ENCODE measurements at regions not wholly inside any gene's neighbourhood (a gene's known extent, or its start where the extent isn't known, plus 50 kb on each side); places are given as distances from the start of the nearest gene placed in this dataset.

GRCh38 chr3:59143447-59143846, 93.6 kb upstream of the CFAP20DC start:
- TF ChIP-seq, protein P1, sequence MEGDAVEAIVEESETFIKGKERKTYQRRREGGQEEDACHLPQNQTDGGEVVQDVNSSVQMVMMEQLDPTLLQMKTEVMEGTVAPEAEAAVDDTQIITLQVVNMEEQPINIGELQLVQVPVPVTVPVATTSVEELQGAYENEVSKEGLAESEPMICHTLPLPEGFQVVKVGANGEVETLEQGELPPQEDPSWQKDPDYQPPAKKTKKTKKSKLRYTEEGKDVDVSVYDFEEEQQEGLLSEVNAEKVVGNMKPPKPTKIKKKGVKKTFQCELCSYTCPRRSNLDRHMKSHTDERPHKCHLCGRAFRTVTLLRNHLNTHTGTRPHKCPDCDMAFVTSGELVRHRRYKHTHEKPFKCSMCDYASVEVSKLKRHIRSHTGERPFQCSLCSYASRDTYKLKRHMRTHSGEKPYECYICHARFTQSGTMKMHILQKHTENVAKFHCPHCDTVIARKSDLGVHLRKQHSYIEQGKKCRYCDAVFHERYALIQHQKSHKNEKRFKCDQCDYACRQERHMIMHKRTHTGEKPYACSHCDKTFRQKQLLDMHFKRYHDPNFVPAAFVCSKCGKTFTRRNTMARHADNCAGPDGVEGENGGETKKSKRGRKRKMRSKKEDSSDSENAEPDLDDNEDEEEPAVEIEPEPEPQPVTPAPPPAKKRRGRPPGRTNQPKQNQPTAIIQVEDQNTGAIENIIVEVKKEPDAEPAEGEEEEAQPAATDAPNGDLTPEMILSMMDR (IDR thresholded peaks at IDR 0.05) = no peak
- no peaks in the 10 kb centered on the region for H3K4me1 ChIP-seq (ENCODE audit: low read depth)
- no peak overlapping the region for H3K4me3 ChIP-seq
- no peak for ATAC-seq
- DNase-seq = no peak
- no peaks in the 10 kb centered on the region for H3K36me3 ChIP-seq (ENCODE audit: low read depth)
- intact Hi-C loops (cut with DNase I, micrococcal nuclease) = no loop called here
- H3K9me3 ChIP-seq = peaks cover 4% of the 10 kb centered on the region

- peaks cover 1% of the 10 kb centered on the region for H3K9me3 ChIP-seq
- no peak overlapping the region for H3K4me3 ChIP-seq
- H3K4me1 ChIP-seq (ENCODE audit: low read depth) = no peaks in the 10 kb centered on the region
- DNase-seq = no peak
- no peak for ATAC-seq
- intact Hi-C loops (cut with DNase I, micrococcal nuclease) = no loop called here
- TF ChIP-seq, protein P1 (IDR thresholded peaks at IDR 0.05) = no peak
- no peaks in the 10 kb centered on the region for H3K36me3 ChIP-seq (ENCODE audit: low read depth)
Observed at GRCh38 chr3:59142556-59142955, 92.7 kb upstream of the CFAP20DC start.

DNA sequence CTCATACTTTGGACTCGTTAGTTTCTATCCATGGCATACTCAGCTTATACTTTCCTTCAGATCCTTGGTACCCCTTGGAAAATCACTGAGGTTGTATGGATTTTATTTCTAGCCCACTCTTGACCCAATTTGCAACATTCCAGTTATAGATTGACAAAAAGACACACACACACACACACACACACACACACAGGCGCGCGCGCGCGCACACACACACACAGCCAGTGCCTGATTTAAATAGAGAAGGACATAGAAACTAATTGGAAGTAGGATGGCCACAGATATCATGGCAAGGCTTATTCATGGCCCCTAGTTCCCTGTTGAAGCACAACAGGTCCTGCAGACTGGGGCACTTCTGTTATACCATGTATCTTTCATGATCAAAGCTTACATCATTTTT, 89.1 kb upstream of the CFAP20DC start:
- TF ChIP-seq, protein P1 (IDR thresholded peaks at IDR 0.05) = no peak
- no peak overlapping the region for H3K4me3 ChIP-seq
- no peak for DNase-seq
- ATAC-seq = no peak
- H3K9me3 ChIP-seq = no peaks in the 10 kb centered on the region
- intact Hi-C loops (cut with DNase I, micrococcal nuclease) = no loop called here
- no peaks in the 10 kb centered on the region for H3K36me3 ChIP-seq (ENCODE audit: low read depth)
- H3K4me1 ChIP-seq (ENCODE audit: low read depth) = no peaks in the 10 kb centered on the region

GRCh38 chr3:59137415-59137814, 87.6 kb upstream of the CFAP20DC start:
- DNase-seq = no peak
- ATAC-seq = no peak
- H3K4me3 ChIP-seq = no peak overlapping the region
- intact Hi-C loops (cut with DNase I, micrococcal nuclease) = no loop called here
- H3K36me3 ChIP-seq (ENCODE audit: low read depth) = no peaks in the 10 kb centered on the region
- TF ChIP-seq, protein P1 (IDR thresholded peaks at IDR 0.05) = no peak
- H3K4me1 ChIP-seq (ENCODE audit: low read depth) = no peaks in the 10 kb centered on the region
- no peaks in the 10 kb centered on the region for H3K9me3 ChIP-seq

DNA sequence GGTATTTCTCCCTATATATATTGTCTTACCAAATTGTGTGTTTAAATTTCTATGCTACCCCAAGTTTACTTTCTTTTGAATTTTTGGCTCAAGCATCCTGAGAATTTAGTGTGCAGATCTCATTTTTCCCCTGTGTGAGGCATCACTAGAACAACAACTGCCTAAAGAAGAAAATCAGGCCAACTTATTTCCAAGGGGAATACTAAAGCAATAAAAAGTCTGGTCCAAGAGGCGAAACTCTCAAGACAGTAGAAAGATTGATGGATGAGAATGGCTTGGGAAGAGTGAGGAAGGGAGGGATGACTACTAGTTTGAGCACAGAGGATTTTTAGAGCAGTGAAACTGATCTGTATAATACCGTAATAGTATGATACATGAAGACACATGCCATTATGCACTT, 86.3 kb upstream of the CFAP20DC start:
- no peaks in the 10 kb centered on the region for H3K9me3 ChIP-seq
- H3K4me1 ChIP-seq (ENCODE audit: low read depth) = no peaks in the 10 kb centered on the region
- ATAC-seq = no peak
- intact Hi-C loops (cut with DNase I, micrococcal nuclease) = no loop called here
- H3K4me3 ChIP-seq = no peak overlapping the region
- no peak for DNase-seq
- no peaks in the 10 kb centered on the region for H3K36me3 ChIP-seq (ENCODE audit: low read depth)
- TF ChIP-seq, protein P1 (IDR thresholded peaks at IDR 0.05) = no peak

DNA sequence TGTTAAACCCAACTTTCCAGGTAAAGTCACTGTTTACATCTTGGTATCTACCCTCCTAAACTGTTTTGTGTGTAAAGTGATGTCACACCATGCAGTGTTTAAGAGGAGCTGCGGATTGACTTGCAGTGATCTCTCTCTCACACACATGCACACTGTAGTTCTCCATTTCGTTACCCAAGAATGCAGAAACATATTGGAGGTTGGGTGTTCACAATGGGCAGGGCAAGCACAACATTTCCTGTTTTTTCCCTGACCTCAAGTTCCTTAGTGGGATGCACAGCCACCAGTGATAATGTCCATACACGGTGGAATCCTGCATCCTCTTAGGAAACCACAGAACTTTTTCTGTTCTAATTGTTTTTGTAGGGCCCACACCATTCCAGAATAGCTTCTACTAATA, 85.3 kb upstream of the CFAP20DC start:
- no peak overlapping the region for H3K4me3 ChIP-seq
- DNase-seq (no peak), ATAC-seq (no peak)
- TF ChIP-seq, protein P1 (IDR thresholded peaks at IDR 0.05) = no peak
- H3K9me3 ChIP-seq = no peaks in the 10 kb centered on the region
- intact Hi-C loops (cut with DNase I, micrococcal nuclease) = no loop called here
- no peaks in the 10 kb centered on the region for H3K4me1 ChIP-seq (ENCODE audit: low read depth)
- no peaks in the 10 kb centered on the region for H3K36me3 ChIP-seq (ENCODE audit: low read depth)

Measured in mucosa of descending colon (tissue), 3 donors.